Thymus (tissue), 11 donors: ENCODE measurements at regions not wholly inside any gene's neighbourhood (a gene's known extent, or its start where the extent isn't known, plus 50 kb on each side); places are given as distances from the start of the nearest gene placed in this dataset.

Experiments
- DNase-seq, 9 donors: peaks; one replicate each; pipeline ENCODE4 v3.0.0-alpha.2; 2013; ENCODE audit warnings: low spot score in 9 of 9, low read depth in 6 of 9, missing footprints in 1 of 9
- H3K27ac ChIP-seq, 2 donors: one replicate each; pipeline ENCODE4 v1.5.1; 2013; ENCODE audit warnings: control low read depth in 1 of 2, low read depth in 1 of 2, low read length in 1 of 2, mild to moderate bottlenecking in 1 of 2, moderate library complexity in 1 of 2
- H3K27me3 ChIP-seq, 2 donors: one replicate each; pipeline ENCODE4 v1.5.1; 2013; ENCODE audit warnings: low read length in 1 of 2; ENCODE audit not compliant: control insufficient read depth in 2 of 2, insufficient read depth in 1 of 2
- H3K36me3 ChIP-seq, 2 donors: one replicate each; pipeline ENCODE4 v1.5.1; 2013; ENCODE audit warnings: low read length in 1 of 2, mild to moderate bottlenecking in 1 of 2, moderate library complexity in 1 of 2; ENCODE audit not compliant: control insufficient read depth in 2 of 2, insufficient read depth in 2 of 2
- H3K4me1 ChIP-seq, 2 donors: one replicate each; pipeline ENCODE4 v1.5.1; 2013; ENCODE audit warnings: low read length in 2 of 2; ENCODE audit not compliant: control insufficient read depth in 2 of 2, insufficient read depth in 2 of 2
- H3K4me3 ChIP-seq, 2 donors: one replicate each; pipeline ENCODE4 v1.5.1; 2013; ENCODE audit warnings: low read length in 2 of 2, control low read depth in 1 of 2, mild to moderate bottlenecking in 1 of 2
- H3K9me3 ChIP-seq, 2 donors: one replicate each; pipeline ENCODE4 v1.5.1; 2013; ENCODE audit warnings: low read length in 1 of 2, mild to moderate bottlenecking in 1 of 2; ENCODE audit not compliant: control insufficient read depth in 2 of 2, insufficient read depth in 1 of 2
- WGBS: extraction: QIAGEN DNeasy Blood & Tissue Kit; methylation state at CpG from one replicate; pipeline ENCODE4 v1.1.7; 2013; 5-methylcytosine and 5-hydroxymethylcytosine counted together
- donor health status: healthy.

GRCh38 chr4:8939840-8940742 lies 68.5 kb upstream of the HMX1 start:
- Histone ChIP-seq H3K4me1 (no peaks in the 10 kb centered on the region), H3K9me3 (no peaks in the 10 kb centered on the region), H3K27me3 (no peaks in the 10 kb centered on the region), H3K27ac (no peak overlapping the region), H3K36me3 (no peaks in the 10 kb centered on the region), H3K4me3 (no peak overlapping the region)
- WGBS: 55% methylated on average over 32 of the region's 32 CpGs
- no peak for DNase-seq

GRCh38 chr4:8939160-8939839 lies 67.7 kb upstream of the HMX1 start:
- WGBS: 48% methylated on average over 15 of the region's 15 CpGs
- Histone ChIP-seq H3K4me1 (no peaks in the 10 kb centered on the region), H3K4me3 (no peak overlapping the region), H3K27me3 (no peaks in the 10 kb centered on the region), H3K9me3 (no peaks in the 10 kb centered on the region), H3K27ac (no peak overlapping the region), H3K36me3 (no peaks in the 10 kb centered on the region)
- DNase-seq: no peak

GRCh38 chr4:8938623-8939022 lies 67.0 kb upstream of the HMX1 start:
- Histone ChIP-seq H3K9me3 (no peaks in the 10 kb centered on the region), H3K4me3 (no peak overlapping the region), H3K27ac (no peak overlapping the region), H3K36me3 (no peaks in the 10 kb centered on the region), H3K4me1 (no peaks in the 10 kb centered on the region), H3K27me3 (no peaks in the 10 kb centered on the region)
- WGBS: 84% methylated on average over 5 of the region's 5 CpGs
- DNase-seq: no peak

- H3K36me3 ChIP-seq: no peaks in the 10 kb centered on the region
- 91% methylated on average over 8 of the region's 8 CpGs for WGBS
- H3K4me3 ChIP-seq: no peak overlapping the region
- no peak overlapping the region for H3K27ac ChIP-seq
- no peak for DNase-seq
- no peaks in the 10 kb centered on the region for H3K4me1 ChIP-seq
- H3K9me3 ChIP-seq: no peaks in the 10 kb centered on the region
- H3K27me3 ChIP-seq: no peaks in the 10 kb centered on the region
Observed at GRCh38 chr4:8938137-8938536, 66.5 kb upstream of the HMX1 start.

GRCh38 chr4:8932884-8933283 lies 61.2 kb upstream of the HMX1 start:
- Histone ChIP-seq H3K27ac (no peak overlapping the region), H3K36me3 (no peaks in the 10 kb centered on the region), H3K4me1 (no peaks in the 10 kb centered on the region), H3K27me3 (no peaks in the 10 kb centered on the region), H3K4me3 (no peak overlapping the region), H3K9me3 (no peaks in the 10 kb centered on the region)
- 84% methylated on average over 1 of the region's 1 CpG for WGBS
- DNase-seq: no peak

- H3K36me3 ChIP-seq: no peaks in the 10 kb centered on the region
- no peaks in the 10 kb centered on the region for H3K27me3 ChIP-seq
- H3K4me1 ChIP-seq: no peaks in the 10 kb centered on the region
- no peak for DNase-seq
- no peak overlapping the region for H3K4me3 ChIP-seq
- no peaks in the 10 kb centered on the region for H3K9me3 ChIP-seq
- 68% methylated on average over 1 of the region's 1 CpG for WGBS
- H3K27ac ChIP-seq: no peak overlapping the region
Observed at GRCh38 chr4:8928074-8928473, 56.4 kb upstream of the HMX1 start.

GRCh38 chr4:8922481-8922880 lies 50.8 kb upstream of the HMX1 start:
- no peak overlapping the region for H3K4me3 ChIP-seq
- WGBS: 55% methylated on average over 1 of the region's 1 CpG
- no peaks in the 10 kb centered on the region for H3K4me1 ChIP-seq
- no peak for DNase-seq
- H3K27ac ChIP-seq: no peak overlapping the region
- H3K9me3 ChIP-seq: no peaks in the 10 kb centered on the region
- no peaks in the 10 kb centered on the region for H3K36me3 ChIP-seq
- no peaks in the 10 kb centered on the region for H3K27me3 ChIP-seq

- H3K27me3 ChIP-seq: no peaks in the 10 kb centered on the region
- H3K4me1 ChIP-seq: no peaks in the 10 kb centered on the region
- no peak overlapping the region for H3K4me3 ChIP-seq
- no peaks in the 10 kb centered on the region for H3K36me3 ChIP-seq
- no peak for DNase-seq
- H3K27ac ChIP-seq: no peak overlapping the region
- H3K9me3 ChIP-seq: no peaks in the 10 kb centered on the region
- 97% methylated on average over 3 of the region's 3 CpGs for WGBS
Observed at GRCh38 chr4:8921465-8921864, 49.8 kb upstream of the HMX1 start.
